GM21825 (cell line): ENCODE measurements at regions not wholly inside any gene's neighbourhood (a gene's known extent, or its start where the extent isn't known, plus 50 kb on each side); places are given as distances from the start of the nearest gene placed in this dataset.
"Not testable (repeated sequence)": the region's sequence is repeated elsewhere in the genome, so short reads cannot be mapped to it uniquely, and the experiment has no call there.

Source experiments
- ATAC-seq: cut with Tn5 transposase; IDR thresholded peaks from one replicate; pipeline ENCODE4 v1.9.1; 2021; ENCODE audit warnings: mild to moderate bottlenecking, moderate library complexity; ENCODE audit not compliant: unreplicated experiment

- ATAC-seq: not testable (repeated sequence)
Observed at GRCh38 chr4:137405833-137406232, 126.5 kb downstream of the PCDH18 start.

- ATAC-seq: no peak
Observed at GRCh38 chr4:137394018-137394417, 138.3 kb downstream of the PCDH18 start.

- no peak for ATAC-seq
Observed at GRCh38 chr4:137393044-137393443, 139.2 kb downstream of the PCDH18 start.

GRCh38 chr4:137390707-137391106 is 141.6 kb downstream of the PCDH18 start:
- no peak for ATAC-seq

GRCh38 chr4:137389911-137390520 is 142.3 kb downstream of the PCDH18 start:
- no peak for ATAC-seq

- no peak for ATAC-seq
Observed at GRCh38 chr4:137387924-137388323, 144.4 kb downstream of the PCDH18 start.

GRCh38 chr4:137384476-137384875 is 147.8 kb downstream of the PCDH18 start:
- no peak for ATAC-seq

GRCh38 chr4:137378821-137379220 is 153.5 kb downstream of the PCDH18 start:
- ATAC-seq: no peak

GRCh38 chr4:137378393-137378792 is 153.9 kb downstream of the PCDH18 start:
- ATAC-seq: no peak

GRCh38 chr4:137376312-137376711 is 156.0 kb downstream of the PCDH18 start:
- ATAC-seq: no peak

- no peak for ATAC-seq
Observed at GRCh38 chr4:137375111-137375850, 157.0 kb downstream of the PCDH18 start.

- ATAC-seq: no peak
Observed at GRCh38 chr4:137370679-137371078, 161.6 kb downstream of the PCDH18 start.

GRCh38 chr4:137370206-137370633 is 162.1 kb downstream of the PCDH18 start:
- ATAC-seq: no peak

- no peak for ATAC-seq
Observed at GRCh38 chr4:137367620-137368019, 164.7 kb downstream of the PCDH18 start.

GRCh38 chr4:137363496-137363895 is 168.8 kb downstream of the PCDH18 start:
- ATAC-seq: no peak

GRCh38 chr4:137361756-137362470 is 170.4 kb downstream of the PCDH18 start:
- no peak for ATAC-seq

- no peak for ATAC-seq
Observed at GRCh38 chr4:137360761-137361160, 171.5 kb downstream of the PCDH18 start.

GRCh38 chr4:137359691-137360315 is 172.5 kb downstream of the PCDH18 start:
- ATAC-seq: no peak

- ATAC-seq: not testable (repeated sequence)
Observed at GRCh38 chr4:137354562-137354961, 177.7 kb downstream of the PCDH18 start.

- no peak for ATAC-seq
Observed at GRCh38 chr4:137347371-137347770, 184.9 kb downstream of the PCDH18 start.

- no peak for ATAC-seq
Observed at GRCh38 chr4:137345597-137345996, 186.7 kb downstream of the PCDH18 start.
